ENCODE measurements at regions not wholly inside any gene's neighbourhood (a gene's known extent, or its start where the extent isn't known, plus 50 kb on each side); places are given as distances from the start of the nearest gene placed in this dataset.

GRCh38 chr2:35294636-35295263, 1060.8 kb upstream of the CRIM1 start:
- Histone ChIP-seq H3K23ac (ENCODE audit: low read length) (no peak overlapping the region), H2BK15ac (replicated peaks; ENCODE audit: low read depth) (no peak overlapping the region), H3K79me2 (ENCODE audit: control insufficient read depth, insufficient read depth, low read length) (no peaks in the 10 kb centered on the region), H3K4me1 (ENCODE audit: control insufficient read depth, low read depth, low read length) (no peaks in the 10 kb centered on the region), H2BK5ac (ENCODE audit: low read length) (no peak overlapping the region), H3K4me2 (ENCODE audit: low read length) (no peak overlapping the region), H4K8ac (ENCODE audit: low read depth, low read length) (no peak overlapping the region), H3K18ac (ENCODE audit: low read length) (no peak overlapping the region), H3K9ac (ENCODE audit: low read length) (no peak overlapping the region), H3K56ac (ENCODE audit: low read length) (no peak overlapping the region), H2AK5ac (ENCODE audit: low read length) (no peak overlapping the region), H4K5ac (ENCODE audit: low read length) (no peak overlapping the region), H3K4ac (ENCODE audit: low read depth, low read length) (no peak overlapping the region), H3K27ac (ENCODE audit: low read depth, low read length) (no peak overlapping the region), H2BK120ac (ENCODE audit: low read depth, low read length) (no peak overlapping the region), H3K79me1 (ENCODE audit: low read length) (no peaks in the 10 kb centered on the region), H3K36me3 (ENCODE audit: control insufficient read depth, insufficient read depth, low read length) (no peaks in the 10 kb centered on the region), H3K27me3 (ENCODE audit: insufficient read depth, low read length, poor library complexity) (no peaks in the 10 kb centered on the region), H3K4me3 (ENCODE audit: low read length) (no peak overlapping the region)
- DNase-seq, result no peak
- no CpG with 5 or more reads among the region's 7 CpGs for WGBS (ENCODE audit: extremely low coverage, insufficient coverage, low lambda C conversion rate)

GRCh38 chr2:35293261-35293660, 1062.3 kb upstream of the CRIM1 start:
- no peak overlapping the region for H2AK5ac ChIP-seq (ENCODE audit: low read length)
- no peak overlapping the region for H2BK120ac ChIP-seq (ENCODE audit: low read depth, low read length)
- H4K5ac ChIP-seq (ENCODE audit: low read length), result no peak overlapping the region
- H3K4ac ChIP-seq (ENCODE audit: low read depth, low read length), result no peak overlapping the region
- H3K4me2 ChIP-seq (ENCODE audit: low read length), result no peak overlapping the region
- H3K23ac ChIP-seq (ENCODE audit: low read length), result no peak overlapping the region
- no peaks in the 10 kb centered on the region for H3K27me3 ChIP-seq (ENCODE audit: insufficient read depth, low read length, poor library complexity)
- no CpG with 5 or more reads among the region's 2 CpGs for WGBS (ENCODE audit: extremely low coverage, insufficient coverage, low lambda C conversion rate)
- H3K56ac ChIP-seq (ENCODE audit: low read length), result no peak overlapping the region
- DNase-seq, result peak; percentile 63
- H3K79me2 ChIP-seq (ENCODE audit: control insufficient read depth, insufficient read depth, low read length), result no peaks in the 10 kb centered on the region
- H3K4me3 ChIP-seq (ENCODE audit: low read length), result no peak overlapping the region
- H3K9ac ChIP-seq (ENCODE audit: low read length), result no peak overlapping the region
- no peaks in the 10 kb centered on the region for H3K79me1 ChIP-seq (ENCODE audit: low read length)
- peak overlapping the region; percentile 63 for H3K27ac ChIP-seq (ENCODE audit: low read depth, low read length)
- H2BK5ac ChIP-seq (ENCODE audit: low read length), result no peak overlapping the region
- no peaks in the 10 kb centered on the region for H3K36me3 ChIP-seq (ENCODE audit: control insufficient read depth, insufficient read depth, low read length)
- H2BK15ac ChIP-seq (replicated peaks; ENCODE audit: low read depth), result no peak overlapping the region
- H3K18ac ChIP-seq (ENCODE audit: low read length), result no peak overlapping the region
- H4K8ac ChIP-seq (ENCODE audit: low read depth, low read length), result no peak overlapping the region
- H3K4me1 ChIP-seq (ENCODE audit: control insufficient read depth, low read depth, low read length), result no peaks in the 10 kb centered on the region

GRCh38 chr2:35292199-35292598, 1063.4 kb upstream of the CRIM1 start:
- no peak overlapping the region for H3K4me3 ChIP-seq (ENCODE audit: low read length)
- H3K56ac ChIP-seq (ENCODE audit: low read length), result no peak overlapping the region
- no peak overlapping the region for H2BK5ac ChIP-seq (ENCODE audit: low read length)
- H2BK15ac ChIP-seq (replicated peaks; ENCODE audit: low read depth), result no peak overlapping the region
- H3K79me1 ChIP-seq (ENCODE audit: low read length), result no peaks in the 10 kb centered on the region
- no peak overlapping the region for H3K27ac ChIP-seq (ENCODE audit: low read depth, low read length)
- H3K23ac ChIP-seq (ENCODE audit: low read length), result no peak overlapping the region
- no peak overlapping the region for H2BK120ac ChIP-seq (ENCODE audit: low read depth, low read length)
- no peak overlapping the region for H4K5ac ChIP-seq (ENCODE audit: low read length)
- H3K36me3 ChIP-seq (ENCODE audit: control insufficient read depth, insufficient read depth, low read length), result no peaks in the 10 kb centered on the region
- WGBS (ENCODE audit: extremely low coverage, insufficient coverage, low lambda C conversion rate), result no CpG with 5 or more reads among the region's 2 CpGs
- H3K27me3 ChIP-seq (ENCODE audit: insufficient read depth, low read length, poor library complexity), result no peaks in the 10 kb centered on the region
- H4K8ac ChIP-seq (ENCODE audit: low read depth, low read length), result no peak overlapping the region
- H3K9ac ChIP-seq (ENCODE audit: low read length), result no peak overlapping the region
- no peak for DNase-seq
- no peak overlapping the region for H3K4me2 ChIP-seq (ENCODE audit: low read length)
- H3K4me1 ChIP-seq (ENCODE audit: control insufficient read depth, low read depth, low read length), result no peaks in the 10 kb centered on the region
- no peak overlapping the region for H2AK5ac ChIP-seq (ENCODE audit: low read length)
- no peak overlapping the region for H3K18ac ChIP-seq (ENCODE audit: low read length)
- H3K79me2 ChIP-seq (ENCODE audit: control insufficient read depth, insufficient read depth, low read length), result no peaks in the 10 kb centered on the region
- H3K4ac ChIP-seq (ENCODE audit: low read depth, low read length), result no peak overlapping the region

- Histone ChIP-seq H3K27ac (ENCODE audit: low read depth, low read length) (no peak overlapping the region), H2BK15ac (replicated peaks; ENCODE audit: low read depth) (no peak overlapping the region), H3K79me2 (ENCODE audit: control insufficient read depth, insufficient read depth, low read length) (no peaks in the 10 kb centered on the region), H2BK120ac (ENCODE audit: low read depth, low read length) (no peak overlapping the region), H3K4me3 (ENCODE audit: low read length) (no peak overlapping the region), H3K56ac (ENCODE audit: low read length) (no peak overlapping the region), H3K4me1 (ENCODE audit: control insufficient read depth, low read depth, low read length) (peaks cover 2% of the 10 kb centered on the region), H3K36me3 (ENCODE audit: control insufficient read depth, insufficient read depth, low read length) (no peaks in the 10 kb centered on the region), H3K27me3 (ENCODE audit: insufficient read depth, low read length, poor library complexity) (no peaks in the 10 kb centered on the region), H3K4me2 (ENCODE audit: low read length) (no peak overlapping the region), H2BK5ac (ENCODE audit: low read length) (no peak overlapping the region), H3K23ac (ENCODE audit: low read length) (no peak overlapping the region), H3K18ac (ENCODE audit: low read length) (no peak overlapping the region), H3K4ac (ENCODE audit: low read depth, low read length) (no peak overlapping the region), H3K79me1 (ENCODE audit: low read length) (no peaks in the 10 kb centered on the region), H2AK5ac (ENCODE audit: low read length) (no peak overlapping the region), H4K8ac (ENCODE audit: low read depth, low read length) (no peak overlapping the region), H3K9ac (ENCODE audit: low read length) (no peak overlapping the region), H4K5ac (ENCODE audit: low read length) (no peak overlapping the region)
- no peak for DNase-seq
- WGBS (ENCODE audit: extremely low coverage, insufficient coverage, low lambda C conversion rate), result 100% methylated on average over 1 of the region's 3 CpGs
Measured at GRCh38 chr2:35281702-35282101, 1073.9 kb upstream of the CRIM1 start.

- H2BK5ac ChIP-seq (ENCODE audit: low read length), result no peak overlapping the region
- no peaks in the 10 kb centered on the region for H3K79me2 ChIP-seq (ENCODE audit: control insufficient read depth, insufficient read depth, low read length)
- H3K79me1 ChIP-seq (ENCODE audit: low read length), result no peaks in the 10 kb centered on the region
- no peak overlapping the region for H2BK15ac ChIP-seq (replicated peaks; ENCODE audit: low read depth)
- no peaks in the 10 kb centered on the region for H3K4me1 ChIP-seq (ENCODE audit: control insufficient read depth, low read depth, low read length)
- H3K4me3 ChIP-seq (ENCODE audit: low read length), result no peak overlapping the region
- no peaks in the 10 kb centered on the region for H3K36me3 ChIP-seq (ENCODE audit: control insufficient read depth, insufficient read depth, low read length)
- H3K23ac ChIP-seq (ENCODE audit: low read length), result no peak overlapping the region
- no peak overlapping the region for H3K4me2 ChIP-seq (ENCODE audit: low read length)
- no peak overlapping the region for H2AK5ac ChIP-seq (ENCODE audit: low read length)
- H3K56ac ChIP-seq (ENCODE audit: low read length), result no peak overlapping the region
- no peak overlapping the region for H3K18ac ChIP-seq (ENCODE audit: low read length)
- no peak overlapping the region for H3K9ac ChIP-seq (ENCODE audit: low read length)
- no peak overlapping the region for H3K4ac ChIP-seq (ENCODE audit: low read depth, low read length)
- no peaks in the 10 kb centered on the region for H3K27me3 ChIP-seq (ENCODE audit: insufficient read depth, low read length, poor library complexity)
- no peak for DNase-seq
- no peak overlapping the region for H4K5ac ChIP-seq (ENCODE audit: low read length)
- H3K27ac ChIP-seq (ENCODE audit: low read depth, low read length), result no peak overlapping the region
- no peak overlapping the region for H2BK120ac ChIP-seq (ENCODE audit: low read depth, low read length)
- H4K8ac ChIP-seq (ENCODE audit: low read depth, low read length), result no peak overlapping the region
Measured at GRCh38 chr2:35255826-35256225, 1099.8 kb upstream of the CRIM1 start.

DNA sequence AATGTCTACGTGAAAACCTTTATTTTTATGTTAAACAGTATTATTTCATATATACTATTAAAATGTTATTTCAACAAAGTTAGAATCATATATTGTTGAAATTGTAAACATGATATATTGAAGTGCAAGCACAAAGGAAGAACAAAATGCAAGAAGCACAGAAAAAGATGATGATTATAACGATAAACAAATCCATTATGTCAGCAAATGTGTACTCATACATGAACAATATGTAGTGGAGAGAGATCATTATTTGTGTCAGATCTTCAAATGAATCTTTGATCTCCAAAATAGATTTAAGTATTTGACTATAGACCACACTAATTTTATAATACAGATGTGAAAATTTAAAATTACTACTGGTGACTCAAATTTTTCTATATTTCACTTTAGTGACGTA, 1104.4 kb upstream of the CRIM1 start:
- Histone ChIP-seq H3K4me2 (ENCODE audit: low read length) (no peak overlapping the region), H4K5ac (ENCODE audit: low read length) (no peak overlapping the region), H3K18ac (ENCODE audit: low read length) (no peak overlapping the region), H2AK5ac (ENCODE audit: low read length) (no peak overlapping the region), H3K9ac (ENCODE audit: low read length) (no peak overlapping the region), H2BK5ac (ENCODE audit: low read length) (no peak overlapping the region), H3K4ac (ENCODE audit: low read depth, low read length) (no peak overlapping the region), H3K36me3 (ENCODE audit: control insufficient read depth, insufficient read depth, low read length) (no peaks in the 10 kb centered on the region), H3K79me2 (ENCODE audit: control insufficient read depth, insufficient read depth, low read length) (no peaks in the 10 kb centered on the region), H3K79me1 (ENCODE audit: low read length) (no peaks in the 10 kb centered on the region), H3K23ac (ENCODE audit: low read length) (no peak overlapping the region), H2BK15ac (replicated peaks; ENCODE audit: low read depth) (no peak overlapping the region), H2BK120ac (ENCODE audit: low read depth, low read length) (no peak overlapping the region), H3K27ac (ENCODE audit: low read depth, low read length) (no peak overlapping the region), H3K27me3 (ENCODE audit: insufficient read depth, low read length, poor library complexity) (no peaks in the 10 kb centered on the region), H3K4me3 (ENCODE audit: low read length) (no peak overlapping the region), H3K4me1 (ENCODE audit: control insufficient read depth, low read depth, low read length) (no peaks in the 10 kb centered on the region), H3K56ac (ENCODE audit: low read length) (no peak overlapping the region), H4K8ac (ENCODE audit: low read depth, low read length) (no peak overlapping the region)
- no peak for DNase-seq
- no CpG with 5 or more reads among the region's 3 CpGs for WGBS (ENCODE audit: extremely low coverage, insufficient coverage, low lambda C conversion rate)
